ENCODE measurements at regions not wholly inside any gene's neighbourhood (a gene's known extent, or its start where the extent isn't known, plus 50 kb on each side); places are given as distances from the start of the nearest gene placed in this dataset.
"Not testable (repeated sequence)": the region's sequence is repeated elsewhere in the genome, so short reads cannot be mapped to it uniquely, and the experiment has no call there.

- not testable (repeated sequence) for DNase-seq (ENCODE audit: low read depth in 2 of 3, low spot score in 1 of 3)
These were observed 187.8 kb upstream of the NOTCH2NLA start for GRCh38 chr1:146416642-146417041.

DNA sequence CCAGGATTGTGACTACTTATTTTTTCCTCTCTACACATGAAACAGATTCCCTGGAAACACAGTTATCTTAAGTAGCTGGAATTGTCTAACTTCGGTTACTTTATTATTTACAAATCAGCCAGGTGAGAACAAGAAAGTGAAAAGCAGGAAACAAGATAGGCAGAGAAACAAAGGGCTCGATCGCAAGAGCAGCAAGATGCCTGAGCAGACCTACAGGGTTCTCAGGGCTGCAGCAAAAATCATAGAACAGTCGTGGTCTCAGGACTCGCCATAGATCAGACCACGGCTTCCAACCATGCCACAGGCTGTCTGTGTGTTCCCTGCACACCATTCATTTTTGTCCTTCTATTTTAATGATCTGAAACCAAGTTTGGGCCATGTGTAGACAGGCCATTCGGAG is 186.2 kb upstream of the NOTCH2NLA start:
- DNase-seq (ENCODE audit: low read depth in 2 of 3, low spot score in 1 of 3), result not testable (repeated sequence)

DNA sequence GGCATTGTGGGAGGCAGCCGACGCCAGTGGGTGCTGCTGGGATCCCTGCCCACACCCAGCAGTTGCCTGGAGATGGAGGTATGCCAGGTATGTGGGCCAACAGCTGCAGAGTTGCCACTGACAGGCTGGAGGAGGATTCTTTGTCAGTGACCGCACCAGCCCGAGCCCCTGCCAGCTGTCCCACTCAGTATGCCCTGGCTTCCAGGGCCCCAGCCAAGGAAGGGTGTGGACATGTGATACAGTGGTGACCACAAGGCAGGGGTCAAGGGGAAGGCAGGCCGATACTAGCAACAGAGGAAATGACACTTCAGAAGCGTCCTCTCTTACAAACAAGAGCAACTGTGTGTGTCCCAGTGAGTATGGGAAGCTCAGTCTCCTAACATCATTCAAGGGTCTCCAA is 185.1 kb upstream of the NOTCH2NLA start:
- not testable (repeated sequence) for DNase-seq (ENCODE audit: low read depth in 2 of 3, low spot score in 1 of 3)

- DNase-seq (ENCODE audit: low read depth in 2 of 3, low spot score in 1 of 3), result not testable (repeated sequence)
These were observed 183.1 kb upstream of the NOTCH2NLA start for GRCh38 chr1:146411923-146412322.

GRCh38 chr1:146409817-146410441 is 181.1 kb upstream of the NOTCH2NLA start:
- not testable (repeated sequence) for DNase-seq (ENCODE audit: low read depth in 2 of 3, low spot score in 1 of 3)

GRCh38 chr1:146409116-146409801 is 180.4 kb upstream of the NOTCH2NLA start:
- not testable (repeated sequence) for DNase-seq (ENCODE audit: low read depth in 2 of 3, low spot score in 1 of 3)

GRCh38 chr1:146401281-146401825 is 172.5 kb upstream of the NOTCH2NLA start:
- not testable (repeated sequence) for DNase-seq (ENCODE audit: low read depth in 2 of 3, low spot score in 1 of 3)

DNA sequence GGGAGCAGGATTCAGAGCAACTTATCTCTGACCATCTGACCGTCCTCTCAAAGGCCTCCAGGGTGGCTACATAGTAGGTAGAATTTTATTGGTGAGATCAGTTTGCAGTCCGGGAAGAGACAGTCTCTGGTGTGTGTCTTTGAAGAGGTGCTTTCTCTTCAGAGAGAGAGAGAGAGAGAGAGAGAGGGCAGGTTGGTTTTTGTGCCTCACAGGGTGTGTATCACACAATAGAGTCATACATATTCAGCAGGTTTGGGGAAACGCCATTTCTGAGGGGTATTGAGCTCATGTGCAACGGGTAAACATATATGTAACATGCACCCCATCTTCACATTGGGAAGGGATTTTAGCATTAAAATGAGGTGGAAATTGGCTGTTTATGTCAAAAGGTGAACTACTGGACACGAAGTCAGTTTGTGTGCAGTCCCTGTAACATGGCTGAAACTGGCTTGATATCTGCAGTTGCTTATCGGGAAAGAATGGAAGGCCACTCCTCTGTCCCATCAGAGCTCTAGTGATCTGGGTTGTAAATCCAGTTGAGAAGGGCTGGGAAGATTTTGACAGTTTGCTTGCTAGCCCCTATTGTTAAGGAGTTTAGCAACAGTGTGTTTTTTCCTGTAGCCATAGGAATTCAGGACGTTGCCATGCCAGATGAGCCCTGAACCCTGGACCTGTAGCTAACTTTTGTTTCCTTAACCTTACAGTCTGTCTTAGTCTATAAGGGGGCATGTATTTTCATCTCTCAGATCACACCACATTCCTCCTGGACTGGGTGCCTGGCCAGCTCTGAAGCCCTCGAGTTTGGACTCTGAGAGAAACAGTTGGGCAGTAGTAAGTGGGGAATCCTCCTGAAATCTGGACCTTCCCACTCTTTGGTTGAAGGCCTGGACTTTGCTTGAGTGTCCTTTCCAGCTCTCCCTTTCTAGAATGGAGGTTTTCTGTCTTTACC is 171.6 kb upstream of the NOTCH2NLA start:
- DNase-seq (ENCODE audit: low read depth in 2 of 3, low spot score in 1 of 3), result not testable (repeated sequence)

- not testable (repeated sequence) for DNase-seq (ENCODE audit: low read depth in 2 of 3, low spot score in 1 of 3)
These were observed 170.4 kb upstream of the NOTCH2NLA start for GRCh38 chr1:146399225-146399624.

DNA sequence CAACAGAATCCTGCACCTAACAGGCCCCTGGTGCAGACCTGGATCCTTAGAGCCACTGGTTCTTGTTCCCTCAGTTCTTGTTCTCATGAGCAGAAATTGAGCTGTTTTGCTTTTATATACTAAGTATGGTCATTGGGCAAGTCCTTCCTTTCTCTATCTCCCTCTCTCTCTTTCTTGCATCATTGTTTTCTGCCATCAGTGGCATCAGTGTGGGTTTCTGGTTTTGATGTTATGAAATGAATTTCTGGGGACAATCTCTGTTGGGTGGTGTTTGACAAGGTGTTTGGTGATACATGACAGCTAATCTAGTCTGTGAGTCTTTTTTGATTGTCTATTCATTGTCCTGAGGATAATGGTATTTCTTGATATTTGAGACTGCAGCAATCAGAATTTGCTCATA is 168.0 kb upstream of the NOTCH2NLA start:
- not testable (repeated sequence) for DNase-seq (ENCODE audit: low read depth in 2 of 3, low spot score in 1 of 3)

DNA sequence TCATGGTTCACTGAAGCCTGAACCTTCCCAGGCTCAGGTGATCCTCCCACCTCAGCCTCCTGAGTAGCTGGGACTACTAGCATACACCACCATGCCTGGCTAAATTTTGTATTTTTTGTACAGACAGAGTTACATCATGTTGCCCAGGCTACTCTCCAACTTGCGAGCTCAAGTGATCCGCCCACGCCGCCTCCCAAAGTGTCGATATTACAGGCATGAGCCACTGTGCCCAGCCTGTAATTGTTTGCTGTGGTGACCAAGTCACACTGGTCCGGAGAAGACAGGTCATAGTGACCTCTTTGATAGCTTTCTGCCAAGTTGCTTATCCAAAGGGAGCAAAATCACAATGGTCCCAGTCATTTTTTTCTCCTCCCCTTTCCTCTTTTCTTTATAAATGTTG is 167.4 kb upstream of the NOTCH2NLA start:
- not testable (repeated sequence) for DNase-seq (ENCODE audit: low read depth in 2 of 3, low spot score in 1 of 3)

DNA sequence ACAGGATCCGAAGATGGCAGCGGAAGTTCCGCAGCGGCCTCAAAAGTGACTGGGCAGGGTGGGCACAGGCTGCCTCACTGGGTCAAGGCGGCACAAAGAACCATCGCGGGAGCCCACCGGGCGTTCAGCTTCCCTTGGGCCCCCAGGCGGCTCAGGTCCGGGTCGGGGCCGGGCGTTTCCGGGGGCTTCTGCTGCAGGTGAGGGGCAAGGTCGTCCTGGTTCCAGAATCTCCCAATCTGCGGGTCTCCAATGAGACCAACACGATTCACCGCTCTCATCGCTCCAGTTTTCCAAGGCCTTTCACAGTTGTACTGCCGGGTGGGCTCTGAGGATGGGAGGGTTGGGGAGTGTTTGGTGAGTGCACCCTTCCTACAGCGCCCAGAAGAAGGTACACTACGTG is 165.0 kb upstream of the NOTCH2NLA start:
- not testable (repeated sequence) for DNase-seq (ENCODE audit: low read depth in 2 of 3, low spot score in 1 of 3)

- not testable (repeated sequence) for DNase-seq (ENCODE audit: low read depth in 2 of 3, low spot score in 1 of 3)
These were observed 164.3 kb upstream of the NOTCH2NLA start for GRCh38 chr1:146393154-146393553.

GRCh38 chr1:146389178-146389577 is 160.4 kb upstream of the NOTCH2NLA start:
- DNase-seq (ENCODE audit: low read depth in 2 of 3, low spot score in 1 of 3), result not testable (repeated sequence)

- DNase-seq (ENCODE audit: low read depth in 2 of 3, low spot score in 1 of 3), result peak in 1 of 3 donors; percentile 13
These were observed 159.1 kb upstream of the NOTCH2NLA start for GRCh38 chr1:146387750-146388469.

GRCh38 chr1:146386851-146387749 is 158.3 kb upstream of the NOTCH2NLA start:
- DNase-seq (ENCODE audit: low read depth in 2 of 3, low spot score in 1 of 3), result peak; percentile 62 to 80 (median 71)

DNA sequence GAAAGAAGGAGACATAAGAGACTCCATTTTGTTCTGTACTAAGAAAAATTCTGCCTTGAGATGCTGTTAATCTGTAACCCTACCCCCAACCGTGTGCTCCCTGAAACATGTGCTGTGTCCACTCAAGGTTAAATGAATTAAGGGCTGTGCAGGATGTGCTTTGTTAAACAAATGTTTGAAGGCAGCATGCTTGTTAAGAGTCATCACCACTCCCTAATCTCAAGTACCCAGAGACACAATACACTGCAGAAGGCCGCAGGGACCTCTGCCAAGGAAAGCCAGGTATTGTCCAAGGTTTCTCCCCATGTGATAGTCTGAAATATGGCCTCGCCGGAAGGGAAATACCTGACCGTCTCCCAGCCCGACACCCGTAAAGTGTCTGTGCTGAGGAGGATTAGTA is 152.4 kb upstream of the NOTCH2NLA start:
- not testable (repeated sequence) for DNase-seq (ENCODE audit: low read depth in 2 of 3, low spot score in 1 of 3)

DNA sequence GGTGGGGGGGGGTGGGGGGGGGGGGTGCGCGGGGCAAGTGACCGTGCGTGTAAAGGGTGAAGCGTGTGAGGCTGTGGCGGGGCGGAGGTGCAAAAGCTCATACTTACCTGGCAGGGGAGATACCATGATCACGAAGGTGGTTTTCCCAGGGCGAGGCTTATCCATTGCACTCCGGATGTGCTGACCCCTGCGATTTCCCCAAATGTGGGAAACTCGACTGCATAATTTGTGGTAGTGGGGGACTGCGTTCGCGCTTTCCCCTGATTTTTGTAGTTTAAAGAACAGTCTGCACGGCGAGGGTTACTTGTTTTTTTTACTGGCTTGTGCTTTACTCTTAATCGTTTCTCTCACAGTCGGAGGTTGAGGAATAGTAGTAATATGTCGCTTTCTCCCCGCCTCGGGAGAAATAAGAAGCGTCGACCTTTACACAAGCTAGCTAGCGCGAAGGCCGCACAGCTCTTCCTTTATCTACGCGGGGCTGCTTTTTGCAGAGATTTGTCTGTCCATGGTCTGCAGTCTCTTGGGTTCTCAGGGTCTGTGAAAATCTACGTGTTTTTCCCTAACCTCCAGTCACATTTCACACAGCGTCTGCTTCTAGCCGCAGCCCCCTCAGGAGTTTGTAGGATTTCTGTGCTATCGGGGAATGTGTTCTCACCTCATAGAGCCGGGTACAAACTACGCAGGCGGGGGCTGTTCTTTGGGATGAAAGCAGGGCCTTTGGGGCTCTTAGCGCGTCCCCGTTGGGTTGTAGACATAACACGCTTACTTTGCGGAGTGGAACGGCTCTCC is 148.1 kb upstream of the NOTCH2NLA start:
- peak; percentile 67 to 78 (median 70) for DNase-seq (ENCODE audit: low read depth in 2 of 3, low spot score in 1 of 3)

DNA sequence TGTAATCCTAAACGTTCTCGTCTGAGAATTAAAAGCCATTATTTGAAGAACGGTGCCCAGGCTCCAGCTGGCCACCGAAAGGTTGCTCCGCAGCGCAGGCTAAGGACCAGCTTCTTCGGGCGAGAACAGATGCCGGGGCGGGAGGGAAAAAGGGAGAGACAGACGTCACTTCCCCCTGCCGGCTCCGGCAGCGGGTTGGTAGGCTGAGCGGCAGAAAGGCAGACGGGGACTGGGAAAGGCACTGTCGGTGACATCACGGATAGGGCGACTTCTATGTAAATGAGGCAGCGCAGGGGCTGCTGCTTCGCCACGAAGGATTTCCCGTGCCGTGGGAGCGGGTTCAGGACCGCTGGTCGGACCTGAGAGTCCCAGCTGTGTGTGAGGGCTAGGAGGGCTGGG is 147.5 kb upstream of the NOTCH2NLA start:
- peak; percentile 65 to 77 (median 76) for DNase-seq (ENCODE audit: low read depth in 2 of 3, low spot score in 1 of 3)
